HepG2 (cell line): ENCODE measurements at regions not wholly inside any gene's neighbourhood (a gene's known extent, or its start where the extent isn't known, plus 50 kb on each side); places are given as distances from the start of the nearest gene placed in this dataset.

ENCODE experiments used
- ATAC-seq: fragments of 200-7000 bp; cut with Tn5 transposase; 3 replicates; pipeline ENCODE4 v1.9.1; 2020; ENCODE audit warnings: mild to moderate bottlenecking, moderate library complexity
- BruUV-seq: library from RNA; stranded (reverse); fragments of 400-500 nt; replicated peaks from 2 replicates; lab custom pipeline; 2021; lab: Mats Ljungman, UMichigan
- CTCF ChIA-PET: fragments of 300-600 bp; formaldehyde crosslinking; extraction: SDS; loops from one replicate; lab custom pipeline; 2021; ENCODE audit warnings: low total read pairs, inconsistent platforms, low intra/inter-chr PET ratio; lab: Yijun Ruan, JAX
- POLR2A ChIA-PET: fragments of 350-600 bp; sonication (Branson Sonifier 250); formaldehyde crosslinking; loops from one replicate; lab custom pipeline; 2020; ENCODE audit warnings: antibody characterized with exemption, inconsistent platforms; lab: Yijun Ruan, JAX
- DNase-seq: peaks from one replicate; pipeline ENCODE4 v3.0.0-alpha.2; 2015; ENCODE audit warnings: low spot score
- FAIRE-seq: peaks from 3 replicates; lab custom pipeline; 2011; peaks lifted over from hg19 to GRCh38; lab: Jason Lieb, UNC
- H2AFZ ChIP-seq: one replicate; pipeline ENCODE4 v1.6.1; 2011; ENCODE audit warnings: low read length, inconsistent platforms
- H3K27ac ChIP-seq: fragments of 300-600 bp; 3 replicates; pipeline ENCODE4 v1.8.0; 2011; ENCODE audit warnings: mixed run types, mild to moderate bottlenecking, mixed read lengths, low read length, inconsistent platforms; ENCODE audit not compliant: insufficient read depth; ENCODE audit errors: extremely low read length
- H3K27me3 ChIP-seq, 2 experiments: fragments of 200-600 bp in 1 of 2; 2 replicates in 1 of 2; 3 replicates in 1 of 2; pipeline versions ENCODE4 v1.6.0 to v1.8.0; 2011; ENCODE audit warnings: low read length in 2 of 2, mild to moderate bottlenecking in 2 of 2, moderate library complexity in 2 of 2, inconsistent platforms in 1 of 2; ENCODE audit not compliant: insufficient read depth in 2 of 2, control insufficient read depth in 1 of 2
- H3K36me3 ChIP-seq, 2 experiments: fragments of 200-600 bp in 1 of 2; replicated peaks in 1 of 2; 2 replicates in 1 of 2; 3 replicates in 1 of 2; pipeline versions ENCODE4 v1.5.1 to v1.8.0; 2011; ENCODE audit warnings: low read length in 2 of 2, inconsistent platforms in 1 of 2; ENCODE audit not compliant: insufficient read depth in 2 of 2, control insufficient read depth in 1 of 2
- H3K4me1 ChIP-seq: 2 replicates; pipeline ENCODE4 v1.5.1; 2012; ENCODE audit warnings: low read length, inconsistent platforms; ENCODE audit not compliant: insufficient read depth
- H3K4me2 ChIP-seq: 2 replicates; pipeline ENCODE4 v1.6.0; 2011; ENCODE audit warnings: low read depth, low read length, inconsistent platforms
- H3K4me3 ChIP-seq, 3 experiments: fragments of 200-600 bp in 1 of 3; sonication (generic), shearing (Covaris generic) in 1 of 3; replicated peaks in 1 of 3; 2 replicates each; pipeline ENCODE4 v1.5.1; 2011 to 2016; ENCODE audit warnings: low read length in 3 of 3, inconsistent platforms in 2 of 3, low read depth in 2 of 3, mild to moderate bottlenecking in 2 of 3, control low read depth in 1 of 3, mixed read lengths in 1 of 3; ENCODE audit not compliant: insufficient read depth in 1 of 3
- H3K79me2 ChIP-seq: one replicate; pipeline ENCODE4 v1.6.1; 2011; ENCODE audit warnings: low read length, inconsistent platforms; ENCODE audit not compliant: insufficient read depth
- H3K9ac ChIP-seq: 2 replicates; pipeline ENCODE4 v1.6.0; 2011; ENCODE audit warnings: mild to moderate bottlenecking, low read depth, low read length, inconsistent platforms; ENCODE audit not compliant: insufficient read depth
- H3K9me3 ChIP-seq: 2 replicates; pipeline ENCODE4 v1.5.1; 2012; ENCODE audit warnings: mild to moderate bottlenecking, low read length
- H4K20me1 ChIP-seq: 2 replicates; pipeline ENCODE4 v1.6.0; 2011; ENCODE audit warnings: inconsistent platforms, mild to moderate bottlenecking, low read length, moderate library complexity; ENCODE audit not compliant: insufficient read depth
- CEBPB ChIP-seq: IDR thresholded peaks from 2 replicates; pipeline ENCODE4 v1.6.1; 2011; ENCODE audit warnings: low read depth, low read length, improper control_type of control experiment, borderline replicate concordance
- HNRNPK ChIP-seq: fragments of 200-400 bp; formaldehyde crosslinking; IDR thresholded peaks from 2 replicates; pipeline ENCODE4 v1.6.1; 2018; ENCODE audit warnings: low read length, low read depth, moderate library complexity, mild to moderate bottlenecking; ENCODE audit not compliant: poor library complexity, severe bottlenecking
- MEF2D ChIP-seq: sonication (generic); formaldehyde crosslinking; IDR thresholded peaks from 2 replicates; pipeline ENCODE4 v1.5.1; 2020; ENCODE audit warnings: mild to moderate bottlenecking, missing genetic modification reagents
- NFYC ChIP-seq: IDR thresholded peaks from 2 replicates; pipeline ENCODE4 v1.6.1; 2016; ENCODE audit warnings: missing genetic modification reagents, missing compliant biosample characterization
- NONO ChIP-seq, 2 experiments: fragments of 450-650 bp in 1 of 2; sonication (generic) in 1 of 2; formaldehyde crosslinking in 1 of 2; IDR thresholded peaks in 1 of 2; conservative IDR thresholded peaks in 1 of 2; 2 replicates each; pipeline versions ENCODE4 v1.6.1 to v1.8.0; 2017 to 2022; ENCODE audit warnings: mild to moderate bottlenecking in 1 of 2, missing genetic modification reagents in 1 of 2, moderate library complexity in 1 of 2
- PAF1 ChIP-seq: IDR thresholded peaks from 2 replicates; pipeline ENCODE4 v1.6.1; 2016; ENCODE audit warnings: missing genetic modification reagents, missing compliant biosample characterization
- RARG ChIP-seq: sonication (generic); formaldehyde crosslinking; IDR thresholded peaks from 2 replicates; pipeline ENCODE4 v1.4.0; 2020; ENCODE audit warnings: low read depth, mild to moderate bottlenecking, missing genetic modification reagents
- RBFOX2 ChIP-seq: fragments of 200-400 bp; formaldehyde crosslinking; IDR thresholded peaks from 2 replicates; pipeline ENCODE4 v1.6.1; 2017; ENCODE audit warnings: low read depth, mild to moderate bottlenecking, low read length
- SP5 ChIP-seq: IDR thresholded peaks from 2 replicates; pipeline ENCODE4 v1.6.1; 2016; ENCODE audit warnings: low read depth, borderline replicate concordance
- TCF12 ChIP-seq, 2 experiments: fragments of 450-650 bp in 1 of 2; sonication (generic) in 1 of 2; formaldehyde crosslinking in 1 of 2; IDR thresholded peaks; 2 replicates each; pipeline versions ENCODE4 v1.6.1 to v1.8.0; 2017 to 2022; ENCODE audit warnings: antibody characterized with exemption in 1 of 2, mild to moderate bottlenecking in 1 of 2, missing genetic modification reagents in 1 of 2, moderate library complexity in 1 of 2
- XRCC5 ChIP-seq: fragments of 200-400 bp; formaldehyde crosslinking; optimal IDR thresholded peaks from 2 replicates; pipeline ENCODE3; 2017; ENCODE audit warnings: mild to moderate bottlenecking, low read length
- ZMAT3 ChIP-seq: sonication (generic); formaldehyde crosslinking; conservative IDR thresholded peaks from 2 replicates; pipeline ENCODE4 v1.7.0; 2021; ENCODE audit warnings: missing genetic modification reagents
- ZNF263 ChIP-seq: sonication (generic); formaldehyde crosslinking; IDR thresholded peaks from 2 replicates; pipeline ENCODE4 v1.4.0; 2020; ENCODE audit warnings: missing genetic modification reagents
- ZNF3 ChIP-seq: IDR thresholded peaks from 2 replicates; pipeline ENCODE4 v1.7.0; 2017; ENCODE audit warnings: inconsistent platforms
- ZNF317 ChIP-seq: sonication (generic); formaldehyde crosslinking; IDR thresholded peaks from 2 replicates; pipeline ENCODE4 v1.5.0; 2020; ENCODE audit warnings: mild to moderate bottlenecking, missing genetic modification reagents
- ZNF652 ChIP-seq: IDR thresholded peaks from 2 replicates; pipeline ENCODE4 v1.6.1; 2016; ENCODE audit warnings: low read depth, borderline replicate concordance
- in situ Hi-C: cut with HindIII; loops from 2 replicates; pipeline ENCODE4 v1.10.0; 2017; ENCODE audit warnings: low pct_unique_long_range_greater_than_20kb; ENCODE audit not compliant: extremely low pct_ligation_motif_present
- intact Hi-C: fragments of 100-400 bp; cut with micrococcal nuclease; formaldehyde crosslinking; loops from one replicate; pipeline ENCODE4 v1.10.0; 2022; ENCODE audit not compliant: unreplicated experiment
- TF ChIP-seq, protein P1 (sequence below): sonication (generic); formaldehyde crosslinking; IDR thresholded peaks from 2 replicates; pipeline ENCODE4 v1.9.0; 2021; ENCODE audit warnings: missing genetic modification reagents, borderline replicate concordance
- TF ChIP-seq, protein P2 (sequence below): sonication (generic); formaldehyde crosslinking; IDR thresholded peaks from 2 replicates; pipeline ENCODE4 v1.8.0; 2022; ENCODE audit warnings: missing genetic modification reagents, mild to moderate bottlenecking, inconsistent platforms, borderline replicate concordance
- TF ChIP-seq, protein P3 (sequence below): sonication (generic); formaldehyde crosslinking; IDR thresholded peaks from 2 replicates; pipeline ENCODE4 v1.4.0; 2020; ENCODE audit warnings: low read depth, missing genetic modification reagents

DNA sequence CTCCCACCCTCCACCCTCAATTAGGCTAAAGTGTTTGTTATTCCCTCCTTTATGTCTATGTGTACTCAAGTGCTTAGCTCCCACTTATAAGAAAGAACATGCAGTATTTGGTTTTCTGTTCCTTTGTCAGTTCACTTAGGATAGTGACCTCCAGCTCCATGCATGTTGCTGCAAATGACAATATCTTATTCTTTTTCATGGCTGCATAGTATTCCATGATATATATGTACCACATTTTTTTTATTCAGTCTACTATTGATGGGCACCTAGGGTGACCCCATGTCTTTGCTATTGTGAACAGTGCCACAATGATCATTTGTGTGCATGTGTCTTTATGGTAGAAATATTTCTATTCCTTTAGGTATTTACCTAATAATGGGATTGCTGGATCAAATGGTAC lies 114.3 kb downstream of the DLEU7 start:
- H3K27ac ChIP-seq, result no peak overlapping the region
- ChIA-PET CTCF (no interaction called here), POLR2A (no interaction called here)
- no peak overlapping the region for H3K4me3 ChIP-seq
- H2AFZ ChIP-seq, result no peak overlapping the region
- H3K9me3 ChIP-seq, result peaks cover 6% of the 10 kb centered on the region; the same call in 1 of the 2 replicates
- no peak overlapping the region for H3K9ac ChIP-seq
- intact Hi-C loops, result no loop called here
- no peaks in the 10 kb centered on the region for H4K20me1 ChIP-seq
- no peaks in the 10 kb centered on the region for H3K27me3 ChIP-seq
- in situ Hi-C loops, result no loop called here
- H3K4me1 ChIP-seq, result no peaks in the 10 kb centered on the region
- H3K79me2 ChIP-seq, result no peaks in the 10 kb centered on the region
- H3K4me2 ChIP-seq, result no peak overlapping the region
- no peaks in the 10 kb centered on the region for H3K36me3 ChIP-seq
- DNase-seq (no peak), FAIRE-seq (no peak), ATAC-seq (no peak)
- BruUV-seq, result no TSS peak
- TF ChIP-seq TCF12 (IDR thresholded peaks at IDR 0.05) (no peak), TCF12 (CRISPR knock-in tag; IDR thresholded peaks at IDR 0.05) (no peak), ZNF3 (CRISPR knock-in tag) (no peak), NFYC (CRISPR knock-in tag) (no peak), ZNF652 (CRISPR knock-in tag) (no peak), XRCC5 (no peak), NONO (IDR thresholded peaks at IDR 0.05) (no peak), NONO (CRISPR knock-in tag; conservative IDR thresholded peaks at IDR 0.05) (no peak), ZMAT3 (no peak), HNRNPK (no peak), CEBPB (no peak), MEF2D (CRISPR knock-in tag) (no peak), ZNF317 (CRISPR knock-in tag) (no peak), RARG (no peak), ZNF263 (no peak), RBFOX2 (no peak), SP5 (CRISPR knock-in tag) (no peak), PAF1 (CRISPR knock-in tag) (no peak)
- TF ChIP-seq, protein P1, sequence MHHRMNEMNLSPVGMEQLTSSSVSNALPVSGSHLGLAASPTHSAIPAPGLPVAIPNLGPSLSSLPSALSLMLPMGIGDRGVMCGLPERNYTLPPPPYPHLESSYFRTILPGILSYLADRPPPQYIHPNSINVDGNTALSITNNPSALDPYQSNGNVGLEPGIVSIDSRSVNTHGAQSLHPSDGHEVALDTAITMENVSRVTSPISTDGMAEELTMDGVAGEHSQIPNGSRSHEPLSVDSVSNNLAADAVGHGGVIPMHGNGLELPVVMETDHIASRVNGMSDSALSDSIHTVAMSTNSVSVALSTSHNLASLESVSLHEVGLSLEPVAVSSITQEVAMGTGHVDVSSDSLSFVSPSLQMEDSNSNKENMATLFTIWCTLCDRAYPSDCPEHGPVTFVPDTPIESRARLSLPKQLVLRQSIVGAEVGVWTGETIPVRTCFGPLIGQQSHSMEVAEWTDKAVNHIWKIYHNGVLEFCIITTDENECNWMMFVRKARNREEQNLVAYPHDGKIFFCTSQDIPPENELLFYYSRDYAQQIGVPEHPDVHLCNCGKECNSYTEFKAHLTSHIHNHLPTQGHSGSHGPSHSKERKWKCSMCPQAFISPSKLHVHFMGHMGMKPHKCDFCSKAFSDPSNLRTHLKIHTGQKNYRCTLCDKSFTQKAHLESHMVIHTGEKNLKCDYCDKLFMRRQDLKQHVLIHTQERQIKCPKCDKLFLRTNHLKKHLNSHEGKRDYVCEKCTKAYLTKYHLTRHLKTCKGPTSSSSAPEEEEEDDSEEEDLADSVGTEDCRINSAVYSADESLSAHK (CRISPR knock-in tag), result no peak
- TF ChIP-seq, protein P2, sequence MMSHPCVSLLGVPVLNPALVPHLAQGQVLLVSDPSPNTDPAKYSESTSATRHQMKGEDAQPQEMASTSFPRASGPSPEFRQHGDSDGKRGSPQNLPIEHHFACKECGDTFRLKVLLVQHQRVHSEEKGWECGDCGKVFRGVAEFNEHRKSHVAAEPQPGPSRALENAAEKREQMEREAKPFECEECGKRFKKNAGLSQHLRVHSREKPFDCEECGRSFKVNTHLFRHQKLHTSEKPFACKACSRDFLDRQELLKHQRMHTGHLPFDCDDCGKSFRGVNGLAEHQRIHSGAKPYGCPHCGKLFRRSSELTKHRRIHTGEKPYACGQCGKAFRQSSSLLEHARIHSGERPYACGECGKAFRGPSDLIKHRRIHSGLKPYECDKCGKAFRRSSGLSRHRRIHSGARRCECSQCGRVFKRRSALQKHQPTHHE (CRISPR knock-in tag), result no peak
- TF ChIP-seq, protein P3, sequence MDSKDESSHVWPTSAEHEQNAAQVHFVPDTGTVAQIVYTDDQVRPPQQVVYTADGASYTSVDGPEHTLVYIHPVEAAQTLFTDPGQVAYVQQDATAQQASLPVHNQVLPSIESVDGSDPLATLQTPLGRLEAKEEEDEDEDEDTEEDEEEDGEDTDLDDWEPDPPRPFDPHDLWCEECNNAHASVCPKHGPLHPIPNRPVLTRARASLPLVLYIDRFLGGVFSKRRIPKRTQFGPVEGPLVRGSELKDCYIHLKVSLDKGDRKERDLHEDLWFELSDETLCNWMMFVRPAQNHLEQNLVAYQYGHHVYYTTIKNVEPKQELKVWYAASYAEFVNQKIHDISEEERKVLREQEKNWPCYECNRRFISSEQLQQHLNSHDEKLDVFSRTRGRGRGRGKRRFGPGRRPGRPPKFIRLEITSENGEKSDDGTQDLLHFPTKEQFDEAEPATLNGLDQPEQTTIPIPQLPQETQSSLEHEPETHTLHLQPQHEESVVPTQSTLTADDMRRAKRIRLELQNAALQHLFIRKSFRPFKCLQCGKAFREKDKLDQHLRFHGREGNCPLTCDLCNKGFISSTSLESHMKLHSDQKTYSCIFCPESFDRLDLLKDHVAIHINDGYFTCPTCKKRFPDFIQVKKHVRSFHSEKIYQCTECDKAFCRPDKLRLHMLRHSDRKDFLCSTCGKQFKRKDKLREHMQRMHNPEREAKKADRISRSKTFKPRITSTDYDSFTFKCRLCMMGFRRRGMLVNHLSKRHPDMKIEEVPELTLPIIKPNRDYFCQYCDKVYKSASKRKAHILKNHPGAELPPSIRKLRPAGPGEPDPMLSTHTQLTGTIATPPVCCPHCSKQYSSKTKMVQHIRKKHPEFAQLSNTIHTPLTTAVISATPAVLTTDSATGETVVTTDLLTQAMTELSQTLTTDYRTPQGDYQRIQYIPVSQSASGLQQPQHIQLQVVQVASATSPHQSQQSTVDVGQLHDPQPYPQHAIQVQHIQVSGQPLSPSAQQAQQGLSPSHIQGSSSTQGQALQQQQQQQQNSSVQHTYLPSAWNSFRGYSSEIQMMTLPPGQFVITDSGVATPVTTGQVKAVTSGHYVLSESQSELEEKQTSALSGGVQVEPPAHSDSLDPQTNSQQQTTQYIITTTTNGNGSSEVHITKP (CRISPR knock-in tag), result no peak
